ENCODE measurements at regions not wholly inside any gene's neighbourhood (a gene's known extent, or its start where the extent isn't known, plus 50 kb on each side); places are given as distances from the start of the nearest gene placed in this dataset.
"Not testable (repeated sequence)": the region's sequence is repeated elsewhere in the genome, so short reads cannot be mapped to it uniquely, and the experiment has no call there.

DNA sequence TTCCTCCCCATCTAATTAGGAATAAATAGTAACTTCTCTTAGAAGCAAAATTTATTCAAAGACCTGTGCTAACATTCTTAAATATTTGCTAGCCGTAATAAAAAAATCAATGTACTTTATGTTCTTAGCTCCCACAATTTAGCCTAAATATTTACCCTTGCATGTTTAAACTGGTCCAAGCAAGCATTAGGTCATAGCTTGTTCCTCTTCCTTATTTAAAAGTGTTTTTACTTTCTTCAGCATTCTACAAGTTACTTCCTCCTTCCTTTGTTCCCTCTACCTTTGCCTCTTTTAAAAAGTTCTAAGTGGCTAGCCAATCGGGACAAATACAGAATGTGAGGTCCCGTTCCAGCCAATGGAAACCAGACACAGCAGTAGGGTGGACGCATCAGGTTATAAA, 172.9 kb upstream of the MBL2 start:
- DNase-seq, result not testable (repeated sequence)

- DNase-seq, result no peak
These were observed 168.3 kb upstream of the MBL2 start for GRCh38 chr10:52940921-52941320.

- no peak for DNase-seq
These were observed 167.3 kb upstream of the MBL2 start for GRCh38 chr10:52939894-52940293.

DNA sequence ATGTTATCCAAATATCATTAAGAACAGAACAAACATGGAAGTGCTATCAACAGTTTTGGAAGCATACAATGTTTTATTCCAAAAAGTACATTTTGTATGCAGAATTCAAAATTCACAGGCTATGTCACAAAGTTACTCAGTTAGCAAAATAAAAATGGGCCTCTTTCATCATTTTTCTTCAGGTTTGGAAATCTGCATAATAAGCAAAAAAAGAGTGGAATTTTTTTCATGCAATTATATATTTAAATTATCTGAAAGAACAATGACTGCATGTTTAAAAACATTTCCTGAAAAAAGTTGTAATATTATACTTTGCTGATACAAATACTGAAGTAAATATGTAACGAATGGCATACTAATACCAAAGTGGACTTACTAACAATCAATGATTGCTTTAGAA, 161.2 kb upstream of the MBL2 start:
- no peak for DNase-seq

DNA sequence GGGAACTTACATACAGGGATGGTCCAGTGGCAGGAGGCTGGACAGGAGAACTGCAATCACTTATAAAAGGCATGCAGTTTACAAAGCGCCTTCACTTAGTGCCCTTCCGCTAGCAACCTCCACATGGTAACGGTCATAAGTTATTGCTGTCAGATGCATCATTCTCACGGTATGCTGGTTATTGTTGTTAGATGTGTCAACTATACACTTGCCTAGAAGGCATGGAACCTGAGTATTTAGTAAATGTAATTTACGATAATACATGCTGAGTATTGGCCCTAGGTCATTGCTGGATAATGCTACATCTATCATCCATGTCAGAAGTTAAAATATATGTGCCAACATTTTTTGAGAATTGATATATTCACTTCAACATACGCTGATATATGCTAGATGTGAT, 155.1 kb upstream of the MBL2 start:
- no peak for DNase-seq

GRCh38 chr10:52923520-52923919, 150.9 kb upstream of the MBL2 start:
- DNase-seq, result no peak

GRCh38 chr10:52918714-52919305, 146.2 kb upstream of the MBL2 start:
- DNase-seq, result no peak

- no peak for DNase-seq
These were observed 142.8 kb upstream of the MBL2 start for GRCh38 chr10:52915391-52915790.

- no peak for DNase-seq
These were observed 138.6 kb upstream of the MBL2 start for GRCh38 chr10:52911163-52911562.

DNA sequence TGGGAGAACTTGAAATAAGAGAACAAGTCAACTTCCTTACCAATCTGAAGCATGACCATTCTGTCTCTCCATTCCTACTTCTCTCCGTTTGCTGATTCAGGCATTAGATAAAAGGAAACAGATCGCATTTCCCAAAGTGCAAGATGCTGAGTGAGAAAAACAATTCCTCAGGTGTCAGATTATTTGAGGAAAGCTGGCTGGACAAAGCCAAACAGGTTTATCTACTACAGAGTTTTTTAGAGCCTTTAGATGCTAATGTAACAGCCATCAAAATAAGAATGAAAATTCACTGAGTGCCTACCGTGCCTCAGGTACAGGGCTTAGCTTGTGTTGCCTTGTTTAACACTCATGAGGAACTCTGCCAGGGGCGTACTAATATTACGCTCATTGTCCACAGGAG, 135.9 kb upstream of the MBL2 start:
- DNase-seq, result no peak

DNA sequence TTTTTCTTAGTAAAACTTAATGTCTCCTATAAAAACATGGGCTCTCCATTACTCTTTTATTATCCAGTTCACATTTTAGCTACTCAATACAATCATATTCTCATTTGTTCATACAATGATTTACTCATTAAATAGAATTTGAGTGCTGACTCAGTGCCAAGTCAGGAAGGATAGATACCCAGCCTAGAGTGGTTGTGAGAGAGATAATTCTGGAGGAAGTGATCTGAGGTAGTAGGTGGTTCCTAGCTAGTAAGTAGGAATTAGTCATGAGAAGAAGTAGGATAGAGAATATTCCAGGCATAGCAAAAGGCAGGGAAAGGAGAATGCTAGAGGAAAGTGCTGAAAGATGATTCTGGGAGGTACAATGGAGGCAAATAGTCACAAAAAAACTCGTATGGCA, 133.5 kb upstream of the MBL2 start:
- no peak for DNase-seq

- no peak for DNase-seq
These were observed 130.9 kb upstream of the MBL2 start for GRCh38 chr10:52903397-52903938.

- DNase-seq, result no peak
These were observed 128.0 kb upstream of the MBL2 start for GRCh38 chr10:52900593-52900992.

DNA sequence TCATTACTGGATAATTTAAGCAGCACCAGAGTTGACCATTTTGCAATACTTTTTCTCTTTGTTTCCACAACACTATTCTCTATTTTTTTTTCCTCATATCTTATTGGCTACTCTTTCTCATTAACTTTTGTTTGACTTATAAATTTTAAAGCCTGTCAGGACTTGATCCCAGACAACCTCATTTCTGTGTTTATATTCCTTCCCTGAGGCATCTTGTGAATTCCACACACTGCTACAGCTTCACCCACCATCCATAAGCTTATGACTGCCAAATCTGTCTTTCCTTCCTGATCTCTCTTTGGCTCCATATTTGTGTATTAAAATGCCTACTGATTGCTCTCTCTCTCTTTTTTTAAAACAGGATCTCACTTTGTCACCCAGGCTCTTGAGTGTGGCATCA, 124.6 kb upstream of the MBL2 start:
- DNase-seq, result no peak

- DNase-seq, result no peak
These were observed 122.5 kb upstream of the MBL2 start for GRCh38 chr10:52895059-52895458.

GRCh38 chr10:52890281-52890680, 117.7 kb upstream of the MBL2 start:
- no peak for DNase-seq

DNA sequence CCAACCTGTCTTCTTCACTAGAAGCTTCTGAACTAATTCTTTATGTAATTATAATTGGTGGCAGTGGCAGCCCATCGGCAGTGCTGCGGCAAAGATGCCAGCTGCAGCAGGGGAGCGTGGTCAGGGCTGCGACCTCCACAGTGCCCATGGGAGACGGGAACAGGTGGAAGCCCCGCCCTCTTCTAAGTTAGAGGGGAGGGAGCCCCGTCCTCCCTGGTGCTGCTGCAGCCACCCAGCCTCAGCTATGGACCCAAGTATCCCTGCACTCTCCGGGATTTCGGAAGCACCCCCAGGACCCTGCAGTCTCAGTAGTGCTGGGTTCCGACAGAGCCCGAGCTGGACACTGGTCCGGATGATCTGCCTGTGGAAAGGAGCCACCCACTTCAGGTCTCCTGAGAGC, 117.0 kb upstream of the MBL2 start:
- no peak for DNase-seq

DNA sequence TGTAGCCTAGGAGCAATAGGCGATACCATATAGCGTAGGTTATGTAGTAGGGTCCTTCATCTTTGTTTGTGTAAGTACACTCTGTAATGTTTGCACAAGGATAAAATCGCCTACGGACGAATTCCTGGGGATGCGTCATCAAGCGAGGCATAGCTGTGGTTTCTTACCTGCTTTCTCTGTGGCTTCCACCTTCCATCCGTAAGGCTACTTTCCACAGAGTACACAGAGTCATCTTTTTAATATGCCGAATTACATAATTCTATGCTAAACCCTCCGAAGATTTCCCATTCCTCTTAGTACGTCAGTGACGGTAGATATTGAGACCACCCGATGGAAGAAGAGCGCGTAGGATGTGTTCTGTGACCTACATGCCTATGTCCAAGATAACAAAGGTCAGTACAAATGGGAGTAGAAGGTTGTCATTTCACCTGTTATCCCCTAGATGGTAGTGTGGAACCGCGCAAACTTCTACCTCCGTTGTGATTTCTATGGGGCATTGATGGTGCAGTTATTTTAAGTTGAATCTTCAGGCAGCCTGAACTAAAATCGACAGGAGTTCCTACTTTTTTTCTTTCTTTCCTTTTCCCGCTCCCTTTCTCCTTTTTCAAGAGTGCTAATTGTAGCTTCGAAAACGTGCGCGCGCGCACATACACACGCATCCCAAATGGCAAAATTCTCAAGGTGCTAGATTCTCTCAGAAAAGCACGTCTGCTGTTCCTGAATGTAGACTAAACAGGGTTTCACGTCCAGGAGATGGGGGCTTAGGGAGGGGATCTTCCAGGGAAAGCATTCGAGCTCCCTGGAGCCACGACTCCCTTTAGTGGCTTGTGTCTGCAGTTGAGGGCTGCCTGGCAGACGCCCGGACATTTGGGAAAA, 111.7 kb upstream of the MBL2 start:
- DNase-seq, result peak; percentile 64

DNA sequence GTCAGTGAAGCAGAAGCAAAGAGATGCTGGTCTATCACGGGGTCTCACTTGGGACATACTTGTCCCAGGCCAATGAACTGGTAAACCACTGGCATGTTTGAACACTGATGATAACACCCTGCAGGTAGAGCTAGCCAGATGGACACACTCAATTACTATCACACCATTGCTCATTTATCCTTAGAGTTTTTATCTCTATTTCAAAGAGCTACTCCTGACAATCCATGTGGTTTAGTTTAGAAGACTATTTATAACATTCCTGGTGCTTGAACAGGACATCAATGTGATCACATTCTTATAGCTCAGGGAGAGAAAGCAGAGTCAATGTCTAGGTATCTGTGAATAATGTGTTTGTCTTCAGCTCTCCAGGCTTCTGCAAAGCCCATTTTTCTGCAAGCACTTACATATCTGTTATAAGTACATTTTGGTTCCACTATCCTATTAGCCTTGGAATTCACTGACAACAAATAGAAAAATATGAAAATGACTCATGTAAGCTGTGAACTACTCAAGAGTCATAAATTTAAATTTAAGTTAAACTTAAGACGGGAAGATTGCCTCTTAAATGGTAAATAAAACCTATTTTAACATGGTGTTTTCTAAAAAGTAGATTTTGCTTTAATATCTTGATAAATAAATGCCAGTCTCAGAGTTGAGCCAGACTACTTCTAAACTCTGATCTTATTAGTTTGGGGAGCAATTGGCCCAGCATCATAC, 106.7 kb upstream of the MBL2 start:
- peak; percentile 84 for DNase-seq

DNA sequence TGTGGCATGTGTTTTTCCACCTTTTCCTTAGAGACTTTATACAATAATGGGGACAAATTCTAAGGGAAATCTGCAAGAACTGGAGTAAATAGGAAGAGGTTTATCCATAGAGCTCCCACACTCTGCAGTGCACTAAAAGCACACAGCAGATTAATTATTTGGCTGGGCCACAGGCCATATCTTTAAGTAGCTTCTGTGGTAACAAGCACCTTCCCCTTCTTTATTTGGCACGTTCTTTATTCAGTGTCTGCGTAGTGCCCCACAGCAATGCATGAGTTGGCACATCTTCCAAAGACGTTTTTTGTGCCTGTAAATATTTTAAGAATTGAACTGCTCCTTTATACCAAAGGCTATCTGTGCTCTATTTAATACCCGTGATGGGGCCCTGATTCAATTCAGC, 104.9 kb upstream of the MBL2 start:
- DNase-seq, result no peak

DNA sequence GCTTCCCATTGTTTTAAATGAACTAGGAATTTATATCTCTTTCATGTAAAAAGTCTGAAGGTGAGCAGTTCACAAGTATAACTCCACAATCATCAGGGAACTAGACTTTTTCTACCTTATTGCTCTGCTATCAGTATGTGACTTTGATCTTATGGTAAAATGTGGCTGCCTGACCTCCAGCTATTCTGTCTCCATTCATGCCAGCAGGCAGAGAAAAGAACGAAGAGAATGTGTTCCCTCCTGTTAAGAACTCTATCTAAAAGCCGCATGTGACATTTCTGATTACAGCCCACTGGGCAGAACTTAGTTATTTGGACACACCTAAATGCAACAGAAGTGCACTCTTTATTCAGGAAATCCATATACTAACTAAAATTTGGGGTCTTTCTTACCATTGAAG, 102.8 kb upstream of the MBL2 start:
- DNase-seq, result no peak

GRCh38 chr10:52874581-52874980, 102.0 kb upstream of the MBL2 start:
- no peak for DNase-seq

DNA sequence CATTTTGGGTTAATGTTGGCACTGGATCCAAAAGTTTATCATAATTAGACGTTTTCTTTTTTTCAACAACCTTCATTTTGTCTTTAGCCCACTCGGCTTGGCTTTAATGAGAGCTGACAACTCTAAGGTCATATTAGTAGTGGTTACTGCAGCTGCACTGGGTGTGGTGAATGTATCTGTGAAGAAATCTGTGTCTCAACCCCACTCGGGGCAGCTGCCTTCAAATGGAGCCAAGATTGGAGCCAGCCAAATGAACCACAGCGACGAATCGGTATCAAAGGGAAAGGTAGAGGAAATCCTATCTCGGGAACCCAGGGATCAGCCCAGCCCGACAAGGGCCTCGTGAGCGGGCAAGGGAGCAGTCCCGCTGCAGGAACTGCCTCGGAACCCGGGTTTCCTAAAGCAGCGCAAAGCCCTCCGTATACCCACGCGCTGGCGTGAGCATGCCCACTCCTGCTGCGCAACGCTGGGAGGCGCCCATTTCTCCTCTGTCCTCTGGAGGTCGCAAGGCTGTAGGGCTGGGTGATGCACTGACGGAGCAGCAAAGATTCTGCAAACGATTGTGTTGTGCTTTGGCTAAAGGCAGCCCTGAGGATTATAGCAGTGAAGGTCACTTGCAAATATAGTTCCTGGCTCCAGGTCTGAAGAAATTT, 98.7 kb upstream of the MBL2 start:
- DNase-seq, result no peak
